Stimulated activated CD4-positive, alpha-beta T cell treated with anti-CD3 and anti-CD28 coated beads, TNF-alpha, amount 100 ng/mL, for 24 hours (primary cell): ENCODE measurements at regions not wholly inside any gene's neighbourhood (a gene's known extent, or its start where the extent isn't known, plus 50 kb on each side); places are given as distances from the start of the nearest gene placed in this dataset.

Experiments
- DNase-seq, 3 experiments: peaks; one replicate each; pipeline ENCODE4 v3.0.0-alpha.2; 2020; ENCODE audit warnings: low read depth in 3 of 3

GRCh38 chr6:40195428-40196134 lies 261.3 kb upstream of the MOCS1 start:
- no peak for DNase-seq

GRCh38 chr6:40194447-40195170 lies 260.3 kb upstream of the MOCS1 start:
- no peak for DNase-seq

- DNase-seq = no peak
Observed at GRCh38 chr6:40192516-40192915, 258.3 kb upstream of the MOCS1 start.

- no peak for DNase-seq
Observed at GRCh38 chr6:40188931-40189330, 254.7 kb upstream of the MOCS1 start.

GRCh38 chr6:40187535-40188144 lies 253.4 kb upstream of the MOCS1 start:
- no peak for DNase-seq

- no peak for DNase-seq
Observed at GRCh38 chr6:40185486-40185885, 251.2 kb upstream of the MOCS1 start.

GRCh38 chr6:40183902-40184301 lies 249.6 kb upstream of the MOCS1 start:
- no peak for DNase-seq

GRCh38 chr6:40181367-40181766 lies 247.1 kb upstream of the MOCS1 start:
- DNase-seq = no peak

GRCh38 chr6:40180271-40180670 lies 246.0 kb upstream of the MOCS1 start:
- DNase-seq = no peak

GRCh38 chr6:40179496-40179895 lies 245.2 kb upstream of the MOCS1 start:
- no peak for DNase-seq

- DNase-seq = no peak
Observed at GRCh38 chr6:40177598-40177997, 243.3 kb upstream of the MOCS1 start.

- DNase-seq = no peak
Observed at GRCh38 chr6:40176152-40176551, 241.9 kb upstream of the MOCS1 start.

- DNase-seq = no peak
Observed at GRCh38 chr6:40172272-40172671, 238.0 kb upstream of the MOCS1 start.

- no peak for DNase-seq
Observed at GRCh38 chr6:40171343-40171742, 237.1 kb upstream of the MOCS1 start.

- DNase-seq = no peak
Observed at GRCh38 chr6:40170856-40171255, 236.6 kb upstream of the MOCS1 start.

- no peak for DNase-seq
Observed at GRCh38 chr6:40169878-40170277, 235.6 kb upstream of the MOCS1 start.

GRCh38 chr6:40166963-40167362 lies 232.7 kb upstream of the MOCS1 start:
- DNase-seq = no peak

GRCh38 chr6:40165036-40165709 lies 230.9 kb upstream of the MOCS1 start:
- no peak for DNase-seq

GRCh38 chr6:40164345-40164755 lies 230.1 kb upstream of the MOCS1 start:
- DNase-seq = no peak

- DNase-seq = no peak
Observed at GRCh38 chr6:40163924-40164323, 229.7 kb upstream of the MOCS1 start.

GRCh38 chr6:40162074-40162473 lies 227.8 kb upstream of the MOCS1 start:
- DNase-seq = no peak

- no peak for DNase-seq
Observed at GRCh38 chr6:40160826-40161225, 226.6 kb upstream of the MOCS1 start.
